HG03139 (cell line): ENCODE measurements at regions not wholly inside any gene's neighbourhood (a gene's known extent, or its start where the extent isn't known, plus 50 kb on each side); places are given as distances from the start of the nearest gene placed in this dataset.
A peak's percentile ranks its signal among the peaks of the same experiment; 100 is the strongest.
"Not testable (repeated sequence)": the region's sequence is repeated elsewhere in the genome, so short reads cannot be mapped to it uniquely, and the experiment has no call there.

Experiments used
- ATAC-seq: cut with Tn5 transposase; IDR thresholded peaks from one replicate; pipeline ENCODE4 v1.9.1; 2021; ENCODE audit not compliant: unreplicated experiment

GRCh38 chr17:56690441-56691291 is 97.2 kb downstream of the NOG start:
- ATAC-seq = no peak

GRCh38 chr17:56694825-56695224 is 101.3 kb downstream of the NOG start:
- no peak for ATAC-seq

GRCh38 chr17:56697190-56697589 is 103.7 kb downstream of the NOG start:
- ATAC-seq = no peak

GRCh38 chr17:56699186-56699894 is 105.8 kb downstream of the NOG start:
- no peak for ATAC-seq

- ATAC-seq = no peak
These were observed 107.5 kb downstream of the NOG start for GRCh38 chr17:56700919-56701420.

- no peak for ATAC-seq
These were observed 114.1 kb downstream of the NOG start for GRCh38 chr17:56707312-56708219.

GRCh38 chr17:56708220-56708558 is 114.7 kb downstream of the NOG start:
- ATAC-seq = no peak

- no peak for ATAC-seq
These were observed 115.3 kb downstream of the NOG start for GRCh38 chr17:56708670-56709410.

- ATAC-seq = no peak
These were observed 117.5 kb downstream of the NOG start for GRCh38 chr17:56710986-56711385.

- peak; percentile 80 for ATAC-seq
These were observed 117.9 kb downstream of the C17orf67 start for GRCh38 chr17:56715613-56716357.

GRCh38 chr17:56717471-56717870 is 116.2 kb downstream of the C17orf67 start:
- ATAC-seq = no peak

- ATAC-seq = no peak
These were observed 115.2 kb downstream of the C17orf67 start for GRCh38 chr17:56718515-56718914.

GRCh38 chr17:56723421-56723820 is 110.3 kb downstream of the C17orf67 start:
- ATAC-seq = no peak

- ATAC-seq = no peak
These were observed 109.1 kb downstream of the C17orf67 start for GRCh38 chr17:56724664-56725063.

- no peak for ATAC-seq
These were observed 108.6 kb downstream of the C17orf67 start for GRCh38 chr17:56725144-56725543.

- ATAC-seq = no peak
These were observed 105.7 kb downstream of the C17orf67 start for GRCh38 chr17:56727876-56728617.

- not testable (repeated sequence) for ATAC-seq
These were observed 102.6 kb downstream of the C17orf67 start for GRCh38 chr17:56731096-56731495.

GRCh38 chr17:56733833-56734232 is 99.9 kb downstream of the C17orf67 start:
- no peak for ATAC-seq

GRCh38 chr17:56735842-56736241 is 97.9 kb downstream of the C17orf67 start:
- ATAC-seq = no peak
